PFSK-1 (cell line): ENCODE measurements at regions not wholly inside any gene's neighbourhood (a gene's known extent, or its start where the extent isn't known, plus 50 kb on each side); places are given as distances from the start of the nearest gene placed in this dataset.

Experiments used
- FOXP2 ChIP-seq: optimal IDR thresholded peaks from 2 replicates; pipeline ENCODE3; 2011; ENCODE audit warnings: borderline replicate concordance, control low read depth, inconsistent platforms; ENCODE audit not compliant: insufficient read depth; ENCODE audit errors: extremely low read length, extremely low read depth
- POLR2AphosphoS5 ChIP-seq: IDR thresholded peaks from 2 replicates; pipeline ENCODE4 v1.6.1; 2012; ENCODE audit warnings: low read depth, mild to moderate bottlenecking, control low read depth, low read length, moderate library complexity
- REST ChIP-seq, 2 experiments: IDR thresholded peaks; 2 replicates each; pipeline versions ENCODE4 v1.6.1 to v1.8.0; 2011 to 2012; ENCODE audit warnings: low read depth in 2 of 2, low read length in 2 of 2, control low read depth in 1 of 2, inconsistent platforms in 1 of 2, mild to moderate bottlenecking in 1 of 2, moderate library complexity in 1 of 2; ENCODE audit not compliant: insufficient read depth in 1 of 2
- SIN3A ChIP-seq: IDR thresholded peaks from 2 replicates; pipeline ENCODE4 v1.6.1; 2012; ENCODE audit warnings: mild to moderate bottlenecking, low read length, moderate library complexity, borderline replicate concordance; ENCODE audit not compliant: insufficient read depth
- TAF1 ChIP-seq: IDR thresholded peaks from 2 replicates; pipeline ENCODE4 v1.6.1; 2012; ENCODE audit warnings: low read length, control low read depth, borderline replicate concordance; ENCODE audit not compliant: insufficient read depth

GRCh38 chr12:77347017-77347416 lies 281.6 kb upstream of the E2F7 start:
- no peak for TF ChIP-seq TAF1
- no peak for TF ChIP-seq REST (IDR thresholded peaks at IDR 0.05; ENCODE audit: insufficient read depth in 1 of 2, low read depth in 2 of 2, low read length in 2 of 2)
- no peak for TF ChIP-seq POLR2AphosphoS5
- TF ChIP-seq SIN3A, result no peak
- no peak for TF ChIP-seq FOXP2

GRCh38 chr12:77345336-77345735 lies 280.0 kb upstream of the E2F7 start:
- no peak for TF ChIP-seq REST (IDR thresholded peaks at IDR 0.05; ENCODE audit: insufficient read depth in 1 of 2, low read depth in 2 of 2, low read length in 2 of 2)
- TF ChIP-seq POLR2AphosphoS5, result no peak
- no peak for TF ChIP-seq SIN3A
- no peak for TF ChIP-seq FOXP2
- no peak for TF ChIP-seq TAF1

- TF ChIP-seq SIN3A, result no peak
- TF ChIP-seq REST (IDR thresholded peaks at IDR 0.05; ENCODE audit: insufficient read depth in 1 of 2, low read depth in 2 of 2, low read length in 2 of 2), result no peak
- no peak for TF ChIP-seq TAF1
- no peak for TF ChIP-seq FOXP2
- no peak for TF ChIP-seq POLR2AphosphoS5
Measured at GRCh38 chr12:77344651-77345050, 279.3 kb upstream of the E2F7 start.

GRCh38 chr12:77343291-77343690 lies 277.9 kb upstream of the E2F7 start:
- no peak for TF ChIP-seq TAF1
- no peak for TF ChIP-seq POLR2AphosphoS5
- no peak for TF ChIP-seq REST (IDR thresholded peaks at IDR 0.05; ENCODE audit: insufficient read depth in 1 of 2, low read depth in 2 of 2, low read length in 2 of 2)
- no peak for TF ChIP-seq FOXP2
- TF ChIP-seq SIN3A, result no peak

GRCh38 chr12:77342253-77342652 lies 276.9 kb upstream of the E2F7 start:
- no peak for TF ChIP-seq FOXP2
- no peak for TF ChIP-seq TAF1

- TF ChIP-seq REST (IDR thresholded peaks at IDR 0.05; ENCODE audit: insufficient read depth in 1 of 2, low read depth in 2 of 2, low read length in 2 of 2) (no peak), TAF1 (no peak), SIN3A (no peak), POLR2AphosphoS5 (no peak), FOXP2 (no peak)
Measured at GRCh38 chr12:77339610-77340009, 274.2 kb upstream of the E2F7 start.
